ENCODE measurements at regions not wholly inside any gene's neighbourhood (a gene's known extent, or its start where the extent isn't known, plus 50 kb on each side); places are given as distances from the start of the nearest gene placed in this dataset.

DNA sequence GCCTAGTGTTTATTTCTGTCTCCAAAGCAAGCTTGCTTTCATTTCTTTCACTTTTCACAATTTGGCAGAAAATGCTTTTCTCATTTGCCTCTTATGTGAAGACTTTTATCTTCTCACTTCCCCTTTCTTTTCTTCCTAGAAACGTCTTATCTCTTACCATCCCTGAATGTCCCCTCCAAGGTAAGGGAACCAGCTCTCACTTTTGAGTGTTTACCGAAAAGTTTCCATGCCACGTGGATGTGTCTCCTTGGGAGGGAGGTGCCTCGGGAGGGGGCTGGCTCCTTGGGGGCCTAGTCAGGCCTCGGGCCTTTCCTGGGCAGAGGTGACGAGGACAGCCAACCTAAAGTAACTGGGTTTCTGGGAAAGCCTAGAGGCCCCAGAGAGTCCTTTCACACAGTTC lies 127.4 kb downstream of the CD24 start:
- TF ChIP-seq NFIC (IDR thresholded peaks at IDR 0.05) = no peak
- TF ChIP-seq EP300 (IDR thresholded peaks at IDR 0.05; ENCODE audit: borderline replicate concordance) = no peak
- TF ChIP-seq CEBPB (IDR thresholded peaks at IDR 0.05) = no peak
- no peak for TF ChIP-seq CREB1 (IDR thresholded peaks at IDR 0.05; ENCODE audit: low read depth)
- no peak for TF ChIP-seq MAX (IDR thresholded peaks at IDR 0.05)
- TF ChIP-seq FOXM1 (IDR thresholded peaks at IDR 0.05; ENCODE audit: borderline replicate concordance, low read depth) = no peak
- TF ChIP-seq TCF12 (IDR thresholded peaks at IDR 0.05; ENCODE audit: low read depth) = no peak

DNA sequence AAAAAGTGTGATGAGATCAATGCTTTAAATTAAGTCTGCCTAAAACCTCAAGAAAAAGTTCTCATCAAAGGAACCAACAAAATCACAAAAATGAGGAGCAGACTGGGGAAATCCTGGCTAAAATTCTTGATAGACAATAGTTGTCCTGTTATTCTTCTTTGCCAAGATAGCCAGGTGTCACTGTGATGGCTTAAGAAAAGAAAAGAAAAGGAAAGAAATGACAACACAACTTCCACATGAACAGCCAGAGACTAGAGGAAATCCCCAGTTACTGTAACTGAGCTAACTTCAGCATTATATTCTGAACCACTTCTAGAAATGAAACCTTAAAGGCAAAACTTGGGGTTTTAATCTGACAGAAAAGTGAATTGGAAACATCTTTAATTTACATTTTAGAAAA lies 129.6 kb downstream of the CD24 start:
- TF ChIP-seq TCF12 (IDR thresholded peaks at IDR 0.05; ENCODE audit: low read depth) = no peak
- no peak for TF ChIP-seq CREB1 (IDR thresholded peaks at IDR 0.05; ENCODE audit: low read depth)
- no peak for TF ChIP-seq USF1 (IDR thresholded peaks at IDR 0.05)
- TF ChIP-seq EGR1 (IDR thresholded peaks at IDR 0.05) = no peak
- TF ChIP-seq FOXM1 (IDR thresholded peaks at IDR 0.05; ENCODE audit: borderline replicate concordance, low read depth) = no peak
- TF ChIP-seq EP300 (IDR thresholded peaks at IDR 0.05; ENCODE audit: borderline replicate concordance) = no peak
- no peak for TF ChIP-seq RAD21 (IDR thresholded peaks at IDR 0.05; ENCODE audit: low read depth)
- TF ChIP-seq MAX (IDR thresholded peaks at IDR 0.05) = no peak
- TF ChIP-seq TAF1 (IDR thresholded peaks at IDR 0.05; ENCODE audit: low read depth) = no peak

- TF ChIP-seq, protein P1, sequence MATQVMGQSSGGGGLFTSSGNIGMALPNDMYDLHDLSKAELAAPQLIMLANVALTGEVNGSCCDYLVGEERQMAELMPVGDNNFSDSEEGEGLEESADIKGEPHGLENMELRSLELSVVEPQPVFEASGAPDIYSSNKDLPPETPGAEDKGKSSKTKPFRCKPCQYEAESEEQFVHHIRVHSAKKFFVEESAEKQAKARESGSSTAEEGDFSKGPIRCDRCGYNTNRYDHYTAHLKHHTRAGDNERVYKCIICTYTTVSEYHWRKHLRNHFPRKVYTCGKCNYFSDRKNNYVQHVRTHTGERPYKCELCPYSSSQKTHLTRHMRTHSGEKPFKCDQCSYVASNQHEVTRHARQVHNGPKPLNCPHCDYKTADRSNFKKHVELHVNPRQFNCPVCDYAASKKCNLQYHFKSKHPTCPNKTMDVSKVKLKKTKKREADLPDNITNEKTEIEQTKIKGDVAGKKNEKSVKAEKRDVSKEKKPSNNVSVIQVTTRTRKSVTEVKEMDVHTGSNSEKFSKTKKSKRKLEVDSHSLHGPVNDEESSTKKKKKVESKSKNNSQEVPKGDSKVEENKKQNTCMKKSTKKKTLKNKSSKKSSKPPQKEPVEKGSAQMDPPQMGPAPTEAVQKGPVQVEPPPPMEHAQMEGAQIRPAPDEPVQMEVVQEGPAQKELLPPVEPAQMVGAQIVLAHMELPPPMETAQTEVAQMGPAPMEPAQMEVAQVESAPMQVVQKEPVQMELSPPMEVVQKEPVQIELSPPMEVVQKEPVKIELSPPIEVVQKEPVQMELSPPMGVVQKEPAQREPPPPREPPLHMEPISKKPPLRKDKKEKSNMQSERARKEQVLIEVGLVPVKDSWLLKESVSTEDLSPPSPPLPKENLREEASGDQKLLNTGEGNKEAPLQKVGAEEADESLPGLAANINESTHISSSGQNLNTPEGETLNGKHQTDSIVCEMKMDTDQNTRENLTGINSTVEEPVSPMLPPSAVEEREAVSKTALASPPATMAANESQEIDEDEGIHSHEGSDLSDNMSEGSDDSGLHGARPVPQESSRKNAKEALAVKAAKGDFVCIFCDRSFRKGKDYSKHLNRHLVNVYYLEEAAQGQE (IDR thresholded peaks at IDR 0.05; ENCODE audit: low read depth) = no peak
- no peak for TF ChIP-seq EP300 (IDR thresholded peaks at IDR 0.05; ENCODE audit: borderline replicate concordance)
- no peak for TF ChIP-seq TCF12 (IDR thresholded peaks at IDR 0.05; ENCODE audit: low read depth)
- no peak for TF ChIP-seq RAD21 (IDR thresholded peaks at IDR 0.05; ENCODE audit: low read depth)
- no peak for TF ChIP-seq ZBTB7A (IDR thresholded peaks at IDR 0.05; ENCODE audit: low read depth)
- TF ChIP-seq TEAD4 (IDR thresholded peaks at IDR 0.05) = no peak
- TF ChIP-seq NFIC (IDR thresholded peaks at IDR 0.05) = no peak
- no peak for TF ChIP-seq CREB1 (IDR thresholded peaks at IDR 0.05; ENCODE audit: low read depth)
- TF ChIP-seq USF1 (IDR thresholded peaks at IDR 0.05) = no peak
- no peak for TF ChIP-seq EGR1 (IDR thresholded peaks at IDR 0.05)
- no peak for TF ChIP-seq CEBPB (IDR thresholded peaks at IDR 0.05)
- no peak for TF ChIP-seq FOXM1 (IDR thresholded peaks at IDR 0.05; ENCODE audit: borderline replicate concordance, low read depth)
- no peak for TF ChIP-seq TAF1 (IDR thresholded peaks at IDR 0.05; ENCODE audit: low read depth)
- no peak for TF ChIP-seq YY1 (IDR thresholded peaks at IDR 0.05; ENCODE audit: low read depth)
Measured at GRCh38 chr6:106832766-106833510, 141.6 kb downstream of the CD24 start.

DNA sequence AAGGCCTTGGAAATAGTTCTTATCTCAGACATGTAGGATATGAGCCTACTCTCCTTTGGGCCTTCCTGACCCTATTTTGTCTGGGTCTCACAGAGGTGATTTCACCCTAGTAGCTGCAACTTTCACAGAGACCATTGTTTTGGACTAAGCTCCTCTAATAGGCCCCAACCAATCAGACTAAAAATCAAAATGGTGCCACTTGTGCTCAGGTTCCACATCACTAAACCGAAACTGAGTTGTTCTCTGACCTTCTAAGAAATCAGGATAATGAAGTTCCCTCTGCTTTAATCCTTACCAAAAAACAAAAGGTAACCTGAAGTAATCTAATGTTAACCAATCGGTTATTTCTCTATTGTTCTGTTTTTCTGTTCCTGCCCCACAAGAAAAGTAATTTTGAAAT lies 143.6 kb downstream of the CD24 start:
- TF ChIP-seq TEAD4 (IDR thresholded peaks at IDR 0.05) = no peak
- no peak for TF ChIP-seq TCF12 (IDR thresholded peaks at IDR 0.05; ENCODE audit: low read depth)

DNA sequence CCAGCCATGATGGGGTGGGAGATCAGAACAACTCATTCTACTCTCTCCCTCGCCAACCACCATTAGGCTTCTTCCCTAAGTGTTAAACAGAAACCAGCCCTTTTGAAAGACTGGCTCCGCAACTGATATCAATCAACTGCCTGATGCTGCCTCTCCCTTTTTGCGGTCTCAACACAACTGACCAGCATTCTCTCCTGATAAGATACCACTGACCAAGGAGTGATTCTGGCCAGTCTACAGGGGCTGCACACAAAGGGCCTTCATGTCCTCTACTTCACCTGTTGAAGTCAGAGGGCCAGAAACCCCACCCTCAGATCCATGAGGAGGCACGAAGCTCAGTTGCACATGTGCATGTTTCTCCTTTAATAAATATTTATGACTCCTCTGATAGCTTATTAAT lies 145.1 kb downstream of the CD24 start:
- TF ChIP-seq MAX (IDR thresholded peaks at IDR 0.05) (no peak), YY1 (IDR thresholded peaks at IDR 0.05; ENCODE audit: low read depth) (no peak), NFIC (IDR thresholded peaks at IDR 0.05) (no peak), TAF1 (IDR thresholded peaks at IDR 0.05; ENCODE audit: low read depth) (no peak), USF1 (IDR thresholded peaks at IDR 0.05) (no peak), CREB1 (IDR thresholded peaks at IDR 0.05; ENCODE audit: low read depth) (no peak), ZBTB7A (IDR thresholded peaks at IDR 0.05; ENCODE audit: low read depth) (no peak), TCF12 (IDR thresholded peaks at IDR 0.05; ENCODE audit: low read depth) (no peak)

DNA sequence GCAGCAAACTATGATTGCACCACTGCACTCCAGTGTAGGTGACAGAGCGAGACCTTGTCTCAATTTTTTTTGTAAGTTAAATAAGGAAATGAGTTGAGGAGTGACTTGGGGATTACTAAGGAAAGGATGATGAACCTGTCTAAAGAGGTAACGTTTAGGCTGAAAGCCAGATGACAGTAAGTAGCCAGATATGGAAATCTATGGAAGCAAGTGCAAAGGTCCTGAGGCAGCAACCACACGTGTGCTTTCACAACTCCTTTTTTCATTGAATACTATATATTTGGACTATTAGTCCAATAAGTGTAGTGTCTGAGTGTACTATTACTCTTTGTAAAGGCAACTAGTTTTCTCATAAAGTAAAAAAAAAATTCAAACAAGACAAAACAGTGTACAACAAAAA lies 147.4 kb downstream of the CD24 start:
- TF ChIP-seq EGR1 (IDR thresholded peaks at IDR 0.05) (no peak), TAF1 (IDR thresholded peaks at IDR 0.05; ENCODE audit: low read depth) (no peak), ZBTB7A (IDR thresholded peaks at IDR 0.05; ENCODE audit: low read depth) (no peak), FOXM1 (IDR thresholded peaks at IDR 0.05; ENCODE audit: borderline replicate concordance, low read depth) (no peak), CREB1 (IDR thresholded peaks at IDR 0.05; ENCODE audit: low read depth) (no peak), TCF12 (IDR thresholded peaks at IDR 0.05; ENCODE audit: low read depth) (no peak), EP300 (IDR thresholded peaks at IDR 0.05; ENCODE audit: borderline replicate concordance) (no peak), TEAD4 (IDR thresholded peaks at IDR 0.05) (no peak), USF1 (IDR thresholded peaks at IDR 0.05) (no peak)
- TF ChIP-seq, protein P1 (IDR thresholded peaks at IDR 0.05; ENCODE audit: low read depth) = no peak

All from Ishikawa (cell line).